Liver (tissue), 8 donors: ENCODE measurements at regions not wholly inside any gene's neighbourhood (a gene's known extent, or its start where the extent isn't known, plus 50 kb on each side); places are given as distances from the start of the nearest gene placed in this dataset.

Experiments
- DNase-seq: peaks from one replicate; pipeline ENCODE4 v3.0.0-alpha.2; 2017; ENCODE audit warnings: low spot score
- H3K27ac ChIP-seq, 2 donors: one replicate each; pipeline ENCODE4 v1.7.0; 2013; ENCODE audit warnings: inconsistent platforms in 2 of 2, low read length in 2 of 2, control low read depth in 1 of 2, low read depth in 1 of 2, mild to moderate bottlenecking in 1 of 2
- H3K27me3 ChIP-seq, 4 donors: one replicate each; pipeline versions ENCODE4 v1.6.1 to v1.7.0; 2013; ENCODE audit warnings: low read length in 3 of 4, inconsistent platforms in 1 of 4, mild to moderate bottlenecking in 1 of 4, moderate library complexity in 1 of 4; ENCODE audit not compliant: control insufficient read depth in 4 of 4, insufficient read depth in 4 of 4
- H3K36me3 ChIP-seq, 4 donors: one replicate each; pipeline versions ENCODE4 v1.6.1 to v1.7.0; 2013; ENCODE audit warnings: low read length in 3 of 4, mild to moderate bottlenecking in 3 of 4, low read depth in 1 of 4, moderate library complexity in 1 of 4; ENCODE audit not compliant: control insufficient read depth in 4 of 4, insufficient read depth in 3 of 4
- H3K4me1 ChIP-seq, 4 donors: one replicate each; pipeline versions ENCODE4 v1.6.1 to v1.7.0; 2013; ENCODE audit warnings: low read length in 3 of 4, mild to moderate bottlenecking in 3 of 4, moderate library complexity in 1 of 4; ENCODE audit not compliant: control insufficient read depth in 4 of 4, insufficient read depth in 4 of 4
- H3K4me3 ChIP-seq, 3 donors: one replicate each; pipeline versions ENCODE4 v1.6.1 to v1.7.0; 2013; ENCODE audit warnings: low read length in 3 of 3, control low read depth in 1 of 3, low read depth in 1 of 3, mild to moderate bottlenecking in 1 of 3
- H3K9ac ChIP-seq, 2 donors: one replicate each; pipeline ENCODE4 v1.7.0; 2013; ENCODE audit warnings: low read length in 2 of 2, mild to moderate bottlenecking in 2 of 2, moderate library complexity in 2 of 2, control low read depth in 1 of 2, low read depth in 1 of 2
- H3K9me3 ChIP-seq, 4 donors: one replicate each; pipeline versions ENCODE4 v1.6.1 to v1.7.0; 2013; ENCODE audit warnings: low read length in 3 of 4; ENCODE audit not compliant: control insufficient read depth in 4 of 4
- ATF3 ChIP-seq: IDR thresholded peaks from 2 replicates; pipeline ENCODE4 v1.6.1; 2016; ENCODE audit warnings: antibody characterized with exemption
- CTCF ChIP-seq: fragments of 150-350 bp; IDR thresholded peaks from 2 replicates; pipeline ENCODE4 v1.5.1; 2017; ENCODE audit warnings: improper control_type of control experiment, low read depth, low read length; ENCODE audit not compliant: missing input control
- EGR1 ChIP-seq, 2 donors: IDR thresholded peaks; 2 replicates each; pipeline ENCODE4 v1.6.1; 2016 to 2018; ENCODE audit warnings: antibody characterized with exemption in 2 of 2, low read depth in 2 of 2
- FOXA1 ChIP-seq: IDR thresholded peaks from 2 replicates; pipeline ENCODE4 v1.6.1; 2016; ENCODE audit warnings: antibody characterized with exemption
- FOXA2 ChIP-seq: IDR thresholded peaks from 2 replicates; pipeline ENCODE4 v1.6.1; 2016; ENCODE audit warnings: antibody characterized with exemption
- GABPA ChIP-seq, 2 donors: IDR thresholded peaks in 1 of 2; conservative IDR thresholded peaks in 1 of 2; 2 replicates each; pipeline ENCODE4 v1.6.1; 2016; ENCODE audit warnings: antibody characterized with exemption in 2 of 2, mild to moderate bottlenecking in 1 of 2, moderate library complexity in 1 of 2
- HNF4A ChIP-seq, 2 donors: conservative IDR thresholded peaks; 2 replicates each; pipeline ENCODE4 v1.6.1; 2016; ENCODE audit warnings: antibody characterized with exemption in 2 of 2, mild to moderate bottlenecking in 2 of 2
- HNF4G ChIP-seq: IDR thresholded peaks from 2 replicates; pipeline ENCODE4 v1.6.1; 2016; ENCODE audit warnings: antibody characterized with exemption
- JUND ChIP-seq, 2 donors: IDR thresholded peaks; 2 replicates each; pipeline ENCODE4 v1.6.1; 2016; ENCODE audit warnings: antibody characterized with exemption in 2 of 2
- MAX ChIP-seq: IDR thresholded peaks from 2 replicates; pipeline ENCODE4 v1.6.1; 2016; ENCODE audit warnings: antibody characterized with exemption
- NR2F2 ChIP-seq: IDR thresholded peaks from 2 replicates; pipeline ENCODE4 v1.6.1; 2016; ENCODE audit warnings: antibody characterized with exemption
- RAD21 ChIP-seq, 2 donors: IDR thresholded peaks; 2 replicates each; pipeline ENCODE4 v1.6.1; 2016; ENCODE audit warnings: antibody characterized with exemption in 2 of 2, mild to moderate bottlenecking in 2 of 2
- REST ChIP-seq: IDR thresholded peaks from 2 replicates; pipeline ENCODE4 v1.6.1; 2016; ENCODE audit warnings: antibody characterized with exemption, mild to moderate bottlenecking
- RXRA ChIP-seq, 2 donors: IDR thresholded peaks; 2 replicates each; pipeline ENCODE4 v1.6.1; 2017 to 2018; ENCODE audit warnings: antibody characterized with exemption in 2 of 2, mild to moderate bottlenecking in 1 of 2
- SP1 ChIP-seq: IDR thresholded peaks from 2 replicates; pipeline ENCODE4 v1.6.1; 2018; ENCODE audit warnings: antibody characterized with exemption, mild to moderate bottlenecking
- TAF1 ChIP-seq: conservative IDR thresholded peaks from 2 replicates; pipeline ENCODE4 v1.6.1; 2016; ENCODE audit warnings: antibody characterized with exemption, mild to moderate bottlenecking
- YY1 ChIP-seq: IDR thresholded peaks from 2 replicates; pipeline ENCODE4 v1.6.1; 2016; ENCODE audit warnings: antibody characterized with exemption, mild to moderate bottlenecking
- ZBTB33 ChIP-seq: IDR thresholded peaks from 2 replicates; pipeline ENCODE4 v1.6.1; 2016; ENCODE audit warnings: antibody characterized with exemption
- WGBS: extraction: QIAGEN DNeasy Blood & Tissue Kit; methylation state at CpG from one replicate; pipeline ENCODE4 v1.1.7; 2013; 5-methylcytosine and 5-hydroxymethylcytosine counted together
- donor health status: healthy.
- donor health status: healthy.
- donor health status: healthy.
- donor health status: healthy.
- donor health status: healthy.

- WGBS: 62% methylated on average over 2 of the region's 2 CpGs
- Histone ChIP-seq H3K27ac (no peak overlapping the region), H3K4me1 (no peaks in the 10 kb centered on the region), H3K27me3 (peaks cover 0 to 9% (median 0%) of the 10 kb centered on the region in 4 donors), H3K9ac (no peak overlapping the region), H3K36me3 (no peaks in the 10 kb centered on the region), H3K4me3 (no peak overlapping the region), H3K9me3 (no peaks in the 10 kb centered on the region)
- no peak for TF ChIP-seq FOXA1
- TF ChIP-seq YY1: no peak
- TF ChIP-seq GABPA (IDR thresholded peaks at IDR 0.05 in 1 of 2, conservative IDR thresholded peaks at IDR 0.05 in 1 of 2): no peak
- TF ChIP-seq RXRA (IDR thresholded peaks at IDR 0.05): no peak
- TF ChIP-seq ZBTB33: no peak
- no peak for TF ChIP-seq NR2F2
- TF ChIP-seq HNF4A (conservative IDR thresholded peaks at IDR 0.05): no peak
- TF ChIP-seq FOXA2: no peak
- no peak for TF ChIP-seq TAF1
- TF ChIP-seq JUND (IDR thresholded peaks at IDR 0.05): no peak
- TF ChIP-seq EGR1 (IDR thresholded peaks at IDR 0.05; ENCODE audit: low read depth in 2 of 2): no peak
- no peak for TF ChIP-seq CTCF
- TF ChIP-seq HNF4G: no peak
- TF ChIP-seq RAD21 (IDR thresholded peaks at IDR 0.05): no peak
- no peak for TF ChIP-seq REST
- TF ChIP-seq ATF3: no peak
- no peak for TF ChIP-seq SP1
- no peak for TF ChIP-seq MAX
- DNase-seq: no peak
Measured at GRCh38 chr6:132964868-132965382, 150.6 kb downstream of the RPS12 start.
